ENCODE measurements at regions not wholly inside any gene's neighbourhood (a gene's known extent, or its start where the extent isn't known, plus 50 kb on each side); places are given as distances from the start of the nearest gene placed in this dataset.
A peak's percentile ranks its signal among the peaks of the same experiment; 100 is the strongest.

DNA sequence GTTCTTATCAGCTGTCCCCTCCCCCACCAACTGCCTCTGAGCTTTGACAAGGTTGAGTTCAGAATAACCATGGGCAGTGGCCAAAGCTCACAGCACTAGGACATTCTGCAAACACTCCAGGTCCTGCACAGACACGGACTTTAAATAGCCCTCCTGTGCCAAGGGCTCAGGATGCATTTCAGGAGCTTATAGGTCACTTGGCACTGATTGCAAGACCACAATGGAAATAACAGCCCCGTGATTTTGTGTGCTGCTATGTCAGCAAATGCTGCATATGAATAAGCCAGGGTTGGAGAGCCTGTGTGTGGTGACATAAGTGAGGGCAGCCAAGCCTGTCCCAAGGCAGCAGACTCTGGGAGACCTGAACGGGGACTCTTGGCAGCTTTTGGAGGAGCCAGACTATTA lies 150.7 kb downstream of the DMRT2 start:
- DNase-seq (ENCODE audit: low read depth) = peak; percentile 55
- TF ChIP-seq, protein P1, sequence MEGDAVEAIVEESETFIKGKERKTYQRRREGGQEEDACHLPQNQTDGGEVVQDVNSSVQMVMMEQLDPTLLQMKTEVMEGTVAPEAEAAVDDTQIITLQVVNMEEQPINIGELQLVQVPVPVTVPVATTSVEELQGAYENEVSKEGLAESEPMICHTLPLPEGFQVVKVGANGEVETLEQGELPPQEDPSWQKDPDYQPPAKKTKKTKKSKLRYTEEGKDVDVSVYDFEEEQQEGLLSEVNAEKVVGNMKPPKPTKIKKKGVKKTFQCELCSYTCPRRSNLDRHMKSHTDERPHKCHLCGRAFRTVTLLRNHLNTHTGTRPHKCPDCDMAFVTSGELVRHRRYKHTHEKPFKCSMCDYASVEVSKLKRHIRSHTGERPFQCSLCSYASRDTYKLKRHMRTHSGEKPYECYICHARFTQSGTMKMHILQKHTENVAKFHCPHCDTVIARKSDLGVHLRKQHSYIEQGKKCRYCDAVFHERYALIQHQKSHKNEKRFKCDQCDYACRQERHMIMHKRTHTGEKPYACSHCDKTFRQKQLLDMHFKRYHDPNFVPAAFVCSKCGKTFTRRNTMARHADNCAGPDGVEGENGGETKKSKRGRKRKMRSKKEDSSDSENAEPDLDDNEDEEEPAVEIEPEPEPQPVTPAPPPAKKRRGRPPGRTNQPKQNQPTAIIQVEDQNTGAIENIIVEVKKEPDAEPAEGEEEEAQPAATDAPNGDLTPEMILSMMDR (IDR thresholded peaks at IDR 0.05; ENCODE audit: control insufficient read depth, extremely low read depth, insufficient read depth) = no peak

DNA sequence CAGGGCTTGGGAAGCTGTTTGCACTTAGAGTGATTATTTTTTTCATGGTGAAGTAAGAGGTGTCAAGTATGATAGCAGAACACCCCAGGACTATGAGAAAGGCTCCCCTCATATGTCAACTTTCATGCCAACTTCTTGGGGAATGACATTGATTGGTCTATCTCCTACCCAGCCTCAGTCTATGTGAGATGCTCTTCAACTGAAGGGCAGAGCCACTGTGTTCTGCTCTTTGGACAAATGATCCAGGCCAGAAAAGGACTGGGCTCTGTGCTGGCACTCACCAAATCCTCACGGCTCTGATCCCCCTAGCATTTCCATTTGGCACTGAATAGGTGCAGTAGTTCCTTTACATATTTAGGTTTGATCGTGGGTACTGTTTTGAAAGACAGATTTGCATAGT lies 151.1 kb downstream of the DMRT2 start:
- TF ChIP-seq, protein P1 (IDR thresholded peaks at IDR 0.05; ENCODE audit: control insufficient read depth, extremely low read depth, insufficient read depth) = no peak
- no peak for DNase-seq (ENCODE audit: low read depth)
- H3K4me3 ChIP-seq (ENCODE audit: low read depth, low read length) = no peak overlapping the region

More for the DNA sequence above, 150.7 kb downstream of the DMRT2 start:
- no peak overlapping the region for H3K4me3 ChIP-seq (ENCODE audit: low read depth, low read length)

- TF ChIP-seq, protein P1 (IDR thresholded peaks at IDR 0.05; ENCODE audit: control insufficient read depth, extremely low read depth, insufficient read depth) = no peak
- H3K4me3 ChIP-seq (ENCODE audit: low read depth, low read length) = no peak overlapping the region
- no peak for DNase-seq (ENCODE audit: low read depth)
Observed at GRCh38 chr9:1201901-1202300, 151.7 kb downstream of the DMRT2 start.

DNA sequence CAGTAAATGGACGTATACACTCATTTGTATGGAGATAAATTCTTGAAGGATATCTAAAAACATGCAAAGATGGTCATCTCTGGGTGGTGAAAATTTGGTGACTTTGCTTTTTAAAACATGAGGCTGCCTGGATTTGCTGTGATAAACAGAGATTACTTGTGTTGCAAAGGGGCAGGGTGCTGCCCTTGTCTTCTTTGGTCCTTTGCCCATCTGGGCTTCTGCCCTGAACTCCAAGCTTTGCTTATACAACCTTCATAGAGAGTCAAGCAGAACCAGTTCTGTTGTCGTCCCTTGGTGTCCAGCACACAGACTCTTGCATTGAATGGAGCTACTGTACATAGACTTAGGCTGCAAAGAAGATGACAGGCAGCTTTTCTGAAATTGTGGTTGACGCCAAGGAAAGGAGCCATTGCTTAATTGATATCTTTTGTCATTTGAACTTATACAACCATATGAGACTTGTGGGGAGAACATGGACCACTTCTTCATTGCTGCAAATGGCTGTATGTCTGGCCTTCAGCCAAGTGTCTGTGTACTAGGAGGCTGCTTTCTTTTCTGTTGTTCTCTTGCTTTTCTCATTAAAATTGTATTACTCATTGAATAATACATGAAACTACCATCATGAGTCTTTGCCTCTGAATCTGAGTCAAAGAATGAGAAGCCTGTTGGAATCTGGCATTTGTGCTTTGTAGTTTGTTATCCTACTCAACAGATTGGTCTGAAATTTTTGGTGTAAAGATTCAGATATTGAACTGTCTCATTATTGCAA lies 152.5 kb downstream of the DMRT2 start:
- TF ChIP-seq, protein P1 (IDR thresholded peaks at IDR 0.05; ENCODE audit: control insufficient read depth, extremely low read depth, insufficient read depth) = no peak
- peak; percentile 35 for DNase-seq (ENCODE audit: low read depth)
- H3K4me3 ChIP-seq (ENCODE audit: low read depth, low read length) = no peak overlapping the region

DNA sequence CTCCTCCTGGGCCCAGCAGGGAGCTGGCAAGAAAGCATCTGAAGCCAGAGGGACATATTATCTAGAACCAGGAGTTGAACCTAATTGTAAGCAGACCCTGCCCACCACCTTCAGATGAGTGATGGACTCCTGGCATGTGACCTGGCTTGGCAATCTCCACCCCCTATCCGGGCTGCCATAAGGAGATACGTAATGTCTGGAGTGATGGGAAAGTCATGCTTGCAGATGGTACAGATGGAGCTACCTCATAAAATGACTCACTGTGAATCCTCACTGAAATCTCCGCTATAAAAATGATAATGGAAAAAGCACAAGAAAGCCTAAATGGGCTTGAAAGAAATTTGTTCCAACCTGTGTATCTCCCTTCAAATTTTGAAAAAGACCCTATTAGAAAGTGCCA lies 157.5 kb downstream of the DMRT2 start:
- no peak for DNase-seq (ENCODE audit: low read depth)
- no peak overlapping the region for H3K4me3 ChIP-seq (ENCODE audit: low read depth, low read length)
- TF ChIP-seq, protein P1 (IDR thresholded peaks at IDR 0.05; ENCODE audit: control insufficient read depth, extremely low read depth, insufficient read depth) = no peak

GRCh38 chr9:1208157-1208556 lies 158.0 kb downstream of the DMRT2 start:
- H3K4me3 ChIP-seq (ENCODE audit: low read depth, low read length) = no peak overlapping the region
- no peak for DNase-seq (ENCODE audit: low read depth)
- TF ChIP-seq, protein P1 (IDR thresholded peaks at IDR 0.05; ENCODE audit: control insufficient read depth, extremely low read depth, insufficient read depth) = no peak

DNA sequence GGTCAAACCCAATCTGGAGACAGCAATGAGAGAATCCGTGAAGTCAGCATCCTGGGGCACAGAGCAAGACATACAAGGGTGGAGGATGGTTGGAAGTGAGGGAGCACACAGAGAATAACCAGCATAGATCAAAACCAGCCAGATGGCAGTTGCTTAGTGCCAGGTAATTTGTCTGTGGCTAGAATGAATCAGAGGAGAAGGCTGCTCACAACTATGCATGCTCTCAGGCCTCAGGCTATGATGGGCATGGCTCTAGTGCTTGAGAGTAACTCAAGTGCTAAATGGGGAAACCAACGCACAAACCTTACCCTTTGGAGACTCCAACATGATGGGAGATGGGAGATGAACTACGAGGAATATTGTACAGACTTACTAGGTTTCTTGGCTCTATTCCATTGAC lies 160.8 kb downstream of the DMRT2 start:
- DNase-seq (ENCODE audit: low read depth) = no peak
- TF ChIP-seq, protein P1 (IDR thresholded peaks at IDR 0.05; ENCODE audit: control insufficient read depth, extremely low read depth, insufficient read depth) = no peak
- H3K4me3 ChIP-seq (ENCODE audit: low read depth, low read length) = no peak overlapping the region
